Ovary (tissue), 3 donors: ENCODE measurements at regions not wholly inside any gene's neighbourhood (a gene's known extent, or its start where the extent isn't known, plus 50 kb on each side); places are given as distances from the start of the nearest gene placed in this dataset.

Experiments
- CTCF ChIP-seq, 3 donors: fragments of 450-650 bp in 2 of 3; fragments of 200-600 bp in 1 of 3; IDR thresholded peaks; one replicate each; pipeline versions ENCODE4 v1.5.1 to v1.8.0; 2016 to 2022; ENCODE audit warnings: antibody characterized with exemption in 3 of 3, mild to moderate bottlenecking in 1 of 3
- EP300 ChIP-seq: sonication (generic); formaldehyde crosslinking; IDR thresholded peaks from one replicate; pipeline ENCODE4 v1.6.1; 2017; ENCODE audit warnings: antibody characterized with exemption
- POLR2A ChIP-seq: fragments of 450-650 bp; IDR thresholded peaks from one replicate; pipeline ENCODE4 v1.6.1; 2017; ENCODE audit warnings: antibody characterized with exemption, mild to moderate bottlenecking, moderate library complexity
- donor health status: DM: no; HTN: no; CAD: no.

- no peak for TF ChIP-seq CTCF (IDR thresholded peaks at IDR 0.05)
- TF ChIP-seq POLR2A = no peak
- no peak for TF ChIP-seq EP300
Measured at GRCh38 chr2:67311536-67311935, 85.6 kb upstream of the ETAA1 start.
